ENCODE measurements at regions not wholly inside any gene's neighbourhood (a gene's known extent, or its start where the extent isn't known, plus 50 kb on each side); places are given as distances from the start of the nearest gene placed in this dataset.

- TF ChIP-seq, protein P1, sequence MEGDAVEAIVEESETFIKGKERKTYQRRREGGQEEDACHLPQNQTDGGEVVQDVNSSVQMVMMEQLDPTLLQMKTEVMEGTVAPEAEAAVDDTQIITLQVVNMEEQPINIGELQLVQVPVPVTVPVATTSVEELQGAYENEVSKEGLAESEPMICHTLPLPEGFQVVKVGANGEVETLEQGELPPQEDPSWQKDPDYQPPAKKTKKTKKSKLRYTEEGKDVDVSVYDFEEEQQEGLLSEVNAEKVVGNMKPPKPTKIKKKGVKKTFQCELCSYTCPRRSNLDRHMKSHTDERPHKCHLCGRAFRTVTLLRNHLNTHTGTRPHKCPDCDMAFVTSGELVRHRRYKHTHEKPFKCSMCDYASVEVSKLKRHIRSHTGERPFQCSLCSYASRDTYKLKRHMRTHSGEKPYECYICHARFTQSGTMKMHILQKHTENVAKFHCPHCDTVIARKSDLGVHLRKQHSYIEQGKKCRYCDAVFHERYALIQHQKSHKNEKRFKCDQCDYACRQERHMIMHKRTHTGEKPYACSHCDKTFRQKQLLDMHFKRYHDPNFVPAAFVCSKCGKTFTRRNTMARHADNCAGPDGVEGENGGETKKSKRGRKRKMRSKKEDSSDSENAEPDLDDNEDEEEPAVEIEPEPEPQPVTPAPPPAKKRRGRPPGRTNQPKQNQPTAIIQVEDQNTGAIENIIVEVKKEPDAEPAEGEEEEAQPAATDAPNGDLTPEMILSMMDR (IDR thresholded peaks at IDR 0.05; ENCODE audit: extremely low read depth, insufficient read depth, missing control alignments): no peak
- in situ Hi-C loops (cut with MboI; ENCODE audit: low pct_unique_long_range_greater_than_20kb, low sequenced_read_pairs, unreplicated experiment): no loop called here
- no peak for DNase-seq (ENCODE audit: low spot score)
Measured at GRCh38 chr12:16415155-16415554, 67.7 kb downstream of the MGST1 start.

- in situ Hi-C loops (cut with MboI; ENCODE audit: low pct_unique_long_range_greater_than_20kb, low sequenced_read_pairs, unreplicated experiment): no loop called here
- TF ChIP-seq, protein P1 (IDR thresholded peaks at IDR 0.05; ENCODE audit: extremely low read depth, insufficient read depth, missing control alignments): no peak
- DNase-seq (ENCODE audit: low spot score): no peak
Measured at GRCh38 chr12:16417058-16417457, 69.6 kb downstream of the MGST1 start.

- no peak for DNase-seq (ENCODE audit: low spot score)
- TF ChIP-seq, protein P1 (IDR thresholded peaks at IDR 0.05; ENCODE audit: extremely low read depth, insufficient read depth, missing control alignments): no peak
- in situ Hi-C loops (cut with MboI; ENCODE audit: low pct_unique_long_range_greater_than_20kb, low sequenced_read_pairs, unreplicated experiment): no loop called here
Measured at GRCh38 chr12:16421806-16422205, 74.4 kb downstream of the MGST1 start.

GRCh38 chr12:16424531-16424930, 77.1 kb downstream of the MGST1 start:
- in situ Hi-C loops (cut with MboI; ENCODE audit: low pct_unique_long_range_greater_than_20kb, low sequenced_read_pairs, unreplicated experiment): no loop called here
- DNase-seq (ENCODE audit: low spot score): no peak
- TF ChIP-seq, protein P1 (IDR thresholded peaks at IDR 0.05; ENCODE audit: extremely low read depth, insufficient read depth, missing control alignments): no peak

DNA sequence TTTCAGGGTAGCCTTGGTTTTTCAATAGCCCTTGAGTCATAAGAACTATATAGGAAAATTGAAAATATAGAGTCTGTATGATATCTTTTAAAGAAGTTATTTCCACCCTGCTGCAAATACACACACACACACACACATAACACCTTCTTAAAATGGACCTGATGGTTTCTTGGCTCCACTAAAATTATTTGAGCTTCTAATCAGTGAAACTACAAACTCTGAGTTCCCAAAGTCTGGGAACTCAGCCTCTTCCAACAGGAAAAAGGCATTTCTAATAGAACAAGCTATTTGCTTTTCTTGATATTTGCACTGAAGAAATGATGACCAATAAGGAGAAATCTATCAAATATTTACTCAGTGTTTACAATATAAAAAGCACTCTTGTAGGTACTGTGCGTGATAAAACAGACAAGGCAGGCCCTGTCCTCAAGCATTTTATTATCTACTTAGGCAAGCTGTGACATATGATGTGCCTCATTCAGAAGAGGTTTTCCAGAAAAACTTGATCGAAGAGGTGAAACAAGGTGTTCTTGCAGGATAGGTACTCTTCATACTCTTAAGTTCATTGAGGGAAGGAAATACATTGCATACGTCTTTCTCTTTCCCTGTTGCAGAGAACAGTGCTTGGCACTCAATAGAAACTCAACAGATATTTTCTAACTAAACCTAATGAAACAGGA, 88.6 kb downstream of the MGST1 start:
- TF ChIP-seq, protein P1 (IDR thresholded peaks at IDR 0.05; ENCODE audit: extremely low read depth, insufficient read depth, missing control alignments): no peak
- no peak for DNase-seq (ENCODE audit: low spot score)
- in situ Hi-C loops (cut with MboI; ENCODE audit: low pct_unique_long_range_greater_than_20kb, low sequenced_read_pairs, unreplicated experiment): no loop called here

DNA sequence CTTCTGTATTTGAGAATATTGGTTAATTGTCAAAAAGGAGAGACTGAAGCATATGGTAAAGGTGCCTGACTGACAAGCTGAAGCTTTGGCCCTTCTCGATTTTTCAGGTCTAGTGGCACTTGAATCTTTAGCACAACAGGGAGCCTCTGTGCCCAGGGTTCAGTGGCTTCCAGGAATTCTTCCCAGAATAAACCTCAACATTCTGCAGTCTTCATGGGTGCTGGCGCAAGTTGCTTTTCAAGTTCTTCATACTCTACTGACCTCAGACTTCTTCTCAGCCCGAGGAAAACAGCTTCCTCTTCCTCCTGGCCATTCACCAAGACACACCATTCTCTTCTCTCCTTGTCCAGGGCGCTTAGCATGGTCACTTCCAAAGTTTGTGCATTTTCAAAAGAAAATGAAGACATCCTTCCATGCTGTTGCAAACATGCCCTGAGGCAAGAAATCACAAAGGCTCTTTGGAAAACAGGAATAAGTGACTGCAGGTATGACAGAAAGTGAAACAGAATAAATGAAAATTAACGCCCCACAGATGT, 89.9 kb downstream of the MGST1 start:
- TF ChIP-seq, protein P1 (IDR thresholded peaks at IDR 0.05; ENCODE audit: extremely low read depth, insufficient read depth, missing control alignments): no peak
- in situ Hi-C loops (cut with MboI; ENCODE audit: low pct_unique_long_range_greater_than_20kb, low sequenced_read_pairs, unreplicated experiment): no loop called here
- no peak for DNase-seq (ENCODE audit: low spot score)

All from GM13977 (cell line).